Upper lobe of left lung (tissue), 6 donors: ENCODE measurements at regions not wholly inside any gene's neighbourhood (a gene's known extent, or its start where the extent isn't known, plus 50 kb on each side); places are given as distances from the start of the nearest gene placed in this dataset.

Source experiments
- ATAC-seq, 2 donors: fragments of 200-7000 bp; cut with Tn5 transposase; one replicate each; pipeline ENCODE4 v1.9.1; 2022; ENCODE audit warnings: mild to moderate bottlenecking in 2 of 2, moderate library complexity in 2 of 2; ENCODE audit not compliant: low FRiP score in 2 of 2
- DNase-seq, 2 donors: peaks; one replicate each; pipeline ENCODE4 v3.0.0-alpha.2; 2019 to 2020
- H3K27ac ChIP-seq, 4 donors: fragments of 200-600 bp; sonication (generic); one replicate each; pipeline ENCODE4 v1.5.1; 2016 to 2019
- H3K27me3 ChIP-seq, 4 donors: fragments of 200-600 bp; sonication (generic); one replicate each; pipeline ENCODE4 v1.5.1; 2017 to 2019
- H3K36me3 ChIP-seq, 4 donors: fragments of 200-600 bp; sonication (generic); one replicate each; pipeline ENCODE4 v1.5.1; 2016 to 2019
- H3K4me1 ChIP-seq, 4 donors: fragments of 200-600 bp; sonication (generic); one replicate each; pipeline ENCODE4 v1.5.1; 2018 to 2019
- H3K4me3 ChIP-seq, 4 donors: fragments of 200-600 bp; sonication (generic); one replicate each; pipeline ENCODE4 v1.5.1; 2017 to 2019; ENCODE audit warnings: mild to moderate bottlenecking in 2 of 4, moderate library complexity in 1 of 4
- H3K9me3 ChIP-seq, 4 donors: fragments of 200-600 bp; sonication (generic); one replicate each; pipeline ENCODE4 v1.5.1; 2018 to 2019
- EP300 ChIP-seq, 4 donors: sonication (generic); formaldehyde crosslinking; IDR thresholded peaks; one replicate each; pipeline ENCODE4 v1.5.1; 2017; ENCODE audit warnings: antibody characterized with exemption in 4 of 4, control low read depth in 2 of 4
- POLR2A ChIP-seq, 4 donors: fragments of 450-650 bp; IDR thresholded peaks; one replicate each; pipeline ENCODE4 v1.5.1; 2016 to 2017; ENCODE audit warnings: antibody characterized with exemption in 4 of 4, mild to moderate bottlenecking in 2 of 4
- POLR2AphosphoS5 ChIP-seq, 2 donors: sonication (generic); formaldehyde crosslinking; IDR thresholded peaks; one replicate each; pipeline ENCODE4 v1.5.1; 2017; ENCODE audit warnings: antibody characterized with exemption in 2 of 2
- WGBS, 2 donors: methylation state at CpG; one replicate each; pipeline ENCODE4 v1.1.5; 2017 to 2018; 5-methylcytosine and 5-hydroxymethylcytosine counted together
- TF ChIP-seq, protein P1 (sequence below), 6 experiments: fragments of 450-650 bp in 4 of 6; fragments of 200-600 bp in 2 of 6; sonication (generic) in 2 of 6; IDR thresholded peaks; one replicate each; pipeline ENCODE4 v1.5.1; 2016 to 2019; ENCODE audit warnings: antibody characterized with exemption in 6 of 6
- donor health status: DM: no; HTN: no; CAD: no; lungs with moderate emphysema.
- donor health status: DM: no; HTN: yes; CAD: no; lungs with severe emphysema.

DNA sequence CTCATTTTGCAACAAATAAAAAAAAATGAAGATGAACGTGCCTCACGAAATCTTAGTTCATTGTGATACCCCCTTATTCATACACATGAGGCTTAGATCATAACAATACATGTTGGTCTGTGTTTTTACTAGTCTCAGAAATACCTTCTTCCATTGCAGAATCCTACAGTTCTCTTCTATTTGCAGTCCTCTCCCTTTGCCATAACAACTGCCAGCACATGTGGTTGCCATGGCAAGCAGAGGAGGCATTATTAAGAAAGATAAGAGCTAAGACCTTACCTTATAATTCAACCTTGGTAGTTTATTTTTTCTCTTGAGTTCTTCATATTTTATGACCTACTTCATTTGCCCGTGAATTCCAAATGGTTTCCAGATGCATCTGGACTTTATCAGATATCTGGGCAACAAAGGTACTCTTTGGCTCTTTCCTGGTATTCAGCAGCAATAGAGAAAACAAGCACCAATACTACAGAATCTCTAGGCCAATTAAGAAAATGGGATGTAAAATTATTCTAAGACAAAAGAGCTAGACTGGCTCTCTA, 524.0 kb downstream of the CMPK2 start:
- ATAC-seq = no peak
- no peak overlapping the region for H3K4me3 ChIP-seq
- DNase-seq = no peak
- TF ChIP-seq POLR2AphosphoS5 (IDR thresholded peaks at IDR 0.05) = no peak
- TF ChIP-seq, protein P1, sequence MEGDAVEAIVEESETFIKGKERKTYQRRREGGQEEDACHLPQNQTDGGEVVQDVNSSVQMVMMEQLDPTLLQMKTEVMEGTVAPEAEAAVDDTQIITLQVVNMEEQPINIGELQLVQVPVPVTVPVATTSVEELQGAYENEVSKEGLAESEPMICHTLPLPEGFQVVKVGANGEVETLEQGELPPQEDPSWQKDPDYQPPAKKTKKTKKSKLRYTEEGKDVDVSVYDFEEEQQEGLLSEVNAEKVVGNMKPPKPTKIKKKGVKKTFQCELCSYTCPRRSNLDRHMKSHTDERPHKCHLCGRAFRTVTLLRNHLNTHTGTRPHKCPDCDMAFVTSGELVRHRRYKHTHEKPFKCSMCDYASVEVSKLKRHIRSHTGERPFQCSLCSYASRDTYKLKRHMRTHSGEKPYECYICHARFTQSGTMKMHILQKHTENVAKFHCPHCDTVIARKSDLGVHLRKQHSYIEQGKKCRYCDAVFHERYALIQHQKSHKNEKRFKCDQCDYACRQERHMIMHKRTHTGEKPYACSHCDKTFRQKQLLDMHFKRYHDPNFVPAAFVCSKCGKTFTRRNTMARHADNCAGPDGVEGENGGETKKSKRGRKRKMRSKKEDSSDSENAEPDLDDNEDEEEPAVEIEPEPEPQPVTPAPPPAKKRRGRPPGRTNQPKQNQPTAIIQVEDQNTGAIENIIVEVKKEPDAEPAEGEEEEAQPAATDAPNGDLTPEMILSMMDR (IDR thresholded peaks at IDR 0.05) = no peak
- no peak for TF ChIP-seq EP300 (IDR thresholded peaks at IDR 0.05)
- no peaks in the 10 kb centered on the region for H3K36me3 ChIP-seq
- H3K27ac ChIP-seq = no peak overlapping the region
- no peaks in the 10 kb centered on the region for H3K27me3 ChIP-seq
- 83 to 84% methylated on average over 3 of the region's 3 CpGs for WGBS, 2 donors
- H3K9me3 ChIP-seq = no peaks in the 10 kb centered on the region
- no peaks in the 10 kb centered on the region for H3K4me1 ChIP-seq

GRCh38 chr2:6342273-6342920, 523.3 kb downstream of the CMPK2 start:
- H3K36me3 ChIP-seq = no peaks in the 10 kb centered on the region
- no peak for ATAC-seq
- TF ChIP-seq, protein P1 (IDR thresholded peaks at IDR 0.05) = no peak
- TF ChIP-seq POLR2A (IDR thresholded peaks at IDR 0.05) (no peak), EP300 (IDR thresholded peaks at IDR 0.05) (no peak), POLR2AphosphoS5 (IDR thresholded peaks at IDR 0.05) (no peak)
- WGBS, 2 donors = 88 to 90% methylated on average over 4 of the region's 4 CpGs
- no peaks in the 10 kb centered on the region for H3K9me3 ChIP-seq
- no peak overlapping the region for H3K27ac ChIP-seq
- DNase-seq = no peak
- no peak overlapping the region for H3K4me3 ChIP-seq
- no peaks in the 10 kb centered on the region for H3K27me3 ChIP-seq
- no peaks in the 10 kb centered on the region for H3K4me1 ChIP-seq

DNA sequence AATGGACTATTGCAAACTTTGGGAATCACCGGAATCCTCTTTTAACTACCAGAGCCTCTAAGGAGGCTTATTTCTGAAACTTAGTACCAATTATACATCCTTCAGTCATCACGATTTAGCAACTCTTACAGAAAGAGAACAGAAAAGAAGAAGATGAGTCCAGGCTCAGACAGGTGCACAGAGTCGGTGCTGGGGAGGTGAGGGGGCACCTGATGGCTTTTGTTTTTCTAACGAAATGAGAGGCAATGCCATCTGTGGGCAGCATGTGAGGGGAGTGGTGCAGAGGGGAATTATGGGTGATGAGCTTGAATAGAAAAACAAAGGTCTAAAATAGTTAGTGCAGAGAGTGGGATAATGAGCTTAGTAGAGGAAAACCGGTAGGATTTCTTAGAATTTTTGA, 522.6 kb downstream of the CMPK2 start:
- ATAC-seq = no peak
- H3K27me3 ChIP-seq = no peaks in the 10 kb centered on the region
- 86 to 91% methylated on average over 5 of the region's 5 CpGs for WGBS, 2 donors

DNA sequence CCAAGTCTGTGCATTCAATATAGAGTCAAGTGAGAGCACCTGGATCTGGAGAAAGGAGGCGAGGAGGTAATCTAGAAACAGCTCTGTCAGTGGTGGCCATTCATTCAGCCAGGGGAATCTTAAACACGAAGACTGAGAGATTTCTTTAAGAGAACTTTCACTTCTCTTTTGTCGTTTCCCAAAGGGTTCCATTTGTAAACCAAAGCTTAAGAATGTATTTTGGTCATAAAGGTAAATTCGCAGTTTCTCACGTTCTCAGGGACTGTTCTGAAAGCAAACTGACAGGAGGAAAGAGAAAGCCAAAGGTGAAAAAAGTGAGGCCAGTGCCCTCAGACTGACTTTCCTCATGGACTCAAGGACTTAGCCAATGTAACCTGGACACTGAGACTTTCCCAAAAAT, 513.5 kb downstream of the CMPK2 start:
- ATAC-seq (no peak), DNase-seq (no peak)
- TF ChIP-seq, protein P1 (IDR thresholded peaks at IDR 0.05) = no peak
- no peak for TF ChIP-seq POLR2A (IDR thresholded peaks at IDR 0.05)

More for the DNA sequence above, 522.6 kb downstream of the CMPK2 start:
- H3K9me3 ChIP-seq = no peaks in the 10 kb centered on the region
- no peak for DNase-seq
- H3K4me1 ChIP-seq = no peaks in the 10 kb centered on the region
- H3K27ac ChIP-seq = no peak overlapping the region
- TF ChIP-seq EP300 (IDR thresholded peaks at IDR 0.05) = no peak
- TF ChIP-seq, protein P1 (IDR thresholded peaks at IDR 0.05) = no peak
- no peak for TF ChIP-seq POLR2AphosphoS5 (IDR thresholded peaks at IDR 0.05)
- no peak overlapping the region for H3K4me3 ChIP-seq
- H3K36me3 ChIP-seq = no peaks in the 10 kb centered on the region

DNA sequence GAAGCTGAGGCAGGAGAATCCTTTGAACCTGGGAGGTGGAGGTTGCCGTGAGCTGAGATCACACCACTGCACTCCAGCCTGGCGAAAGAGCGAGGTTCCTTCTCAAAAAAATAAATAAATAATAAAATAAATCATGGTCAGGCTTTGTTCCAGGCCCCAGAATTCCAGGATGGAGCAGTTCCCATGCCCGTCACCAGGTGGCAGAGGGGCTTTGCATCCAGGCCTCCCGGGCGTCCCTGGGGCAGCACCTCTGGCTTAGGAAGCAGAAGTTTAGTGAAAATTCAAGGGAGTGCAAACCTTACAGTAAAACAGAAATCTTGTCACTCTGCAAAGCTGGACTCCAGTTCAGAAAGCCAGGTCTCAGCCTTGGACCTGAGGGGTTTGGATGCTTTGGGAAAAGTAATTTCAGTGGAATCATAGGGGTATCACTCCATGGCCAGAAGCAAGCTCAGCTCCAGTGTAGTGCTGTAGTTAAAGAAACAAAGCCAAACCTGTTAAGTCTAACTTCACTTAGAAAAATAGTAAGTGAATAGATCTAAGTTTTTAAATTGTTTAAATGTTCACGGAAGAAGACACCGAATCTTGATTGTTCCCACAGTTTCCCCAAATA, 512.7 kb downstream of the CMPK2 start:
- 39 to 43% methylated on average over 8 of the region's 8 CpGs for WGBS, 2 donors
- H3K4me3 ChIP-seq = no peak overlapping the region
- ATAC-seq = peak; percentile 72 to 73
- no peaks in the 10 kb centered on the region for H3K4me1 ChIP-seq
- no peaks in the 10 kb centered on the region for H3K9me3 ChIP-seq
- TF ChIP-seq EP300 (IDR thresholded peaks at IDR 0.05) = no peak
- TF ChIP-seq, protein P1 (IDR thresholded peaks at IDR 0.05) = peak in 5 of 6 experiments; percentile 27 to 65 (median 47)
- TF ChIP-seq POLR2AphosphoS5 (IDR thresholded peaks at IDR 0.05) = no peak
- TF ChIP-seq POLR2A (IDR thresholded peaks at IDR 0.05) = no peak
- DNase-seq = peak; percentile 35 to 59
- no peak overlapping the region for H3K27ac ChIP-seq
- H3K36me3 ChIP-seq = no peaks in the 10 kb centered on the region
- no peaks in the 10 kb centered on the region for H3K27me3 ChIP-seq

More for the DNA sequence above, 513.5 kb downstream of the CMPK2 start:
- WGBS, 2 donors = 70 to 92% methylated on average over 5 of the region's 5 CpGs
- H3K4me3 ChIP-seq = no peak overlapping the region
- H3K36me3 ChIP-seq = no peaks in the 10 kb centered on the region
- H3K27me3 ChIP-seq = no peaks in the 10 kb centered on the region
- H3K27ac ChIP-seq = no peak overlapping the region
- H3K9me3 ChIP-seq = no peaks in the 10 kb centered on the region
- no peaks in the 10 kb centered on the region for H3K4me1 ChIP-seq
